ENCODE measurements at regions not wholly inside any gene's neighbourhood (a gene's known extent, or its start where the extent isn't known, plus 50 kb on each side); places are given as distances from the start of the nearest gene placed in this dataset.

GRCh38 chr14:40204441-40205175, 772.4 kb upstream of the FBXO33 start:
- no peak for TF ChIP-seq POLR2A (IDR thresholded peaks at IDR 0.05)
- TF ChIP-seq, protein P1, sequence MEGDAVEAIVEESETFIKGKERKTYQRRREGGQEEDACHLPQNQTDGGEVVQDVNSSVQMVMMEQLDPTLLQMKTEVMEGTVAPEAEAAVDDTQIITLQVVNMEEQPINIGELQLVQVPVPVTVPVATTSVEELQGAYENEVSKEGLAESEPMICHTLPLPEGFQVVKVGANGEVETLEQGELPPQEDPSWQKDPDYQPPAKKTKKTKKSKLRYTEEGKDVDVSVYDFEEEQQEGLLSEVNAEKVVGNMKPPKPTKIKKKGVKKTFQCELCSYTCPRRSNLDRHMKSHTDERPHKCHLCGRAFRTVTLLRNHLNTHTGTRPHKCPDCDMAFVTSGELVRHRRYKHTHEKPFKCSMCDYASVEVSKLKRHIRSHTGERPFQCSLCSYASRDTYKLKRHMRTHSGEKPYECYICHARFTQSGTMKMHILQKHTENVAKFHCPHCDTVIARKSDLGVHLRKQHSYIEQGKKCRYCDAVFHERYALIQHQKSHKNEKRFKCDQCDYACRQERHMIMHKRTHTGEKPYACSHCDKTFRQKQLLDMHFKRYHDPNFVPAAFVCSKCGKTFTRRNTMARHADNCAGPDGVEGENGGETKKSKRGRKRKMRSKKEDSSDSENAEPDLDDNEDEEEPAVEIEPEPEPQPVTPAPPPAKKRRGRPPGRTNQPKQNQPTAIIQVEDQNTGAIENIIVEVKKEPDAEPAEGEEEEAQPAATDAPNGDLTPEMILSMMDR (IDR thresholded peaks at IDR 0.05) = no peak
- WGBS, 2 donors = 50 to 63% methylated on average over 3 to 5 of the region's 11 CpGs
- Histone ChIP-seq H3K4me1 (no peaks in the 10 kb centered on the region), H3K27ac (no peak overlapping the region), H3K36me3 (no peaks in the 10 kb centered on the region), H3K4me3 (no peak overlapping the region), H3K9me3 (peaks cover 0 to 23% (median 0%) of the 10 kb centered on the region in 3 donors), H3K27me3 (no peaks in the 10 kb centered on the region)
- intact Hi-C loops (cut with DNase I) = no loop called here
- no peak for DNase-seq

GRCh38 chr14:40199101-40199500, 766.9 kb upstream of the FBXO33 start:
- 75 to 88% methylated on average over 1 of the region's 1 CpG for WGBS, 2 donors
- Histone ChIP-seq H3K27me3 (no peaks in the 10 kb centered on the region), H3K27ac (no peak overlapping the region), H3K4me1 (no peaks in the 10 kb centered on the region), H3K9me3 (peaks cover 0 to 13% (median 0%) of the 10 kb centered on the region in 3 donors), H3K36me3 (no peaks in the 10 kb centered on the region), H3K4me3 (no peak overlapping the region)
- intact Hi-C loops (cut with DNase I) = no loop called here
- no peak for TF ChIP-seq POLR2A (IDR thresholded peaks at IDR 0.05)
- TF ChIP-seq, protein P1 (IDR thresholded peaks at IDR 0.05) = no peak
- no peak for DNase-seq

- DNase-seq = no peak
- Histone ChIP-seq H3K4me3 (no peak overlapping the region), H3K27me3 (no peaks in the 10 kb centered on the region), H3K4me1 (no peaks in the 10 kb centered on the region), H3K36me3 (no peaks in the 10 kb centered on the region), H3K27ac (no peak overlapping the region), H3K9me3 (no peaks in the 10 kb centered on the region)
- intact Hi-C loops (cut with DNase I) = no loop called here
- 70 to 81% methylated on average over 2 of the region's 2 CpGs for WGBS, 2 donors
- TF ChIP-seq, protein P1 (IDR thresholded peaks at IDR 0.05) = no peak
- TF ChIP-seq POLR2A (IDR thresholded peaks at IDR 0.05) = no peak
Measured at GRCh38 chr14:40197344-40197743, 765.1 kb upstream of the FBXO33 start.

- no peak overlapping the region for H3K27ac ChIP-seq
- no peak for DNase-seq
- H3K4me1 ChIP-seq = no peaks in the 10 kb centered on the region
- H3K4me3 ChIP-seq = no peak overlapping the region
- H3K9me3 ChIP-seq = no peaks in the 10 kb centered on the region
- no peaks in the 10 kb centered on the region for H3K27me3 ChIP-seq
- H3K36me3 ChIP-seq = no peaks in the 10 kb centered on the region
- no peak for TF ChIP-seq POLR2A (IDR thresholded peaks at IDR 0.05)
- TF ChIP-seq, protein P1 (IDR thresholded peaks at IDR 0.05) = no peak
- 40 to 49% methylated on average over 3 of the region's 3 CpGs for WGBS, 2 donors
- intact Hi-C loops (cut with DNase I) = no loop called here
Measured at GRCh38 chr14:40188006-40188405, 755.8 kb upstream of the FBXO33 start.

- Histone ChIP-seq H3K27ac (no peak overlapping the region), H3K9me3 (peaks cover 0 to 11% (median 4%) of the 10 kb centered on the region in 3 donors), H3K27me3 (no peaks in the 10 kb centered on the region), H3K4me3 (no peak overlapping the region), H3K36me3 (no peaks in the 10 kb centered on the region), H3K4me1 (no peaks in the 10 kb centered on the region)
- no peak for DNase-seq
- intact Hi-C loops (cut with DNase I) = no loop called here
- WGBS, 2 donors = 60% methylated on average over 1 of the region's 5 CpGs; no CpG with 5 or more reads in 1 of the 2 donors
- no peak for TF ChIP-seq POLR2A (IDR thresholded peaks at IDR 0.05)
- TF ChIP-seq, protein P1 (IDR thresholded peaks at IDR 0.05) = no peak
Measured at GRCh38 chr14:40164083-40164482, 731.9 kb upstream of the FBXO33 start.
